ENCODE measurements at regions not wholly inside any gene's neighbourhood (a gene's known extent, or its start where the extent isn't known, plus 50 kb on each side); places are given as distances from the start of the nearest gene placed in this dataset.
A peak's percentile ranks its signal among the peaks of the same experiment; 100 is the strongest.
"Not testable (repeated sequence)": the region's sequence is repeated elsewhere in the genome, so short reads cannot be mapped to it uniquely, and the experiment has no call there.

GRCh38 chr16:31703526-31704128 is 170.0 kb upstream of the ZNF267 start:
- DNase-seq = no peak

DNA sequence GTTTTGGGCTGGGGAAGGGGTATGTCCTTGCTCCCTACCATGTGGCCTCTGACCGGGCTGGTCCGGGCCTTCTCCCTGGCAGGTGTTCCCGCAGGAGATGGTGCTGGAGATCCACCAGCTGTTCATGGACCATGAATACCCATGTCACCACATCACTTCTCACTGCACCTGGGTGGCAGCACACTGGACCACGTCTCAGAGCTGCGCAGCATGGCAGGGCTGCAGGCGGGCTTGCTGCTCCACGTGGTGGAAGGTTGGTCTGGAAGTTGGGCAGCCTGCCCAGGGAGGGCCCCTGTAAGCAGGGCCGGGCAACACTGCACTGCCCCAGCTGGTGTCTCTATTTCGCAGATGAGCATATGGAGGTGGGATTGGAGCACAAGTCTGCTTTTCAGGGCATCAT is 169.5 kb upstream of the ZNF267 start:
- DNase-seq = no peak

- no peak for DNase-seq
Observed at GRCh38 chr16:31705371-31705770, 168.2 kb upstream of the ZNF267 start.

DNA sequence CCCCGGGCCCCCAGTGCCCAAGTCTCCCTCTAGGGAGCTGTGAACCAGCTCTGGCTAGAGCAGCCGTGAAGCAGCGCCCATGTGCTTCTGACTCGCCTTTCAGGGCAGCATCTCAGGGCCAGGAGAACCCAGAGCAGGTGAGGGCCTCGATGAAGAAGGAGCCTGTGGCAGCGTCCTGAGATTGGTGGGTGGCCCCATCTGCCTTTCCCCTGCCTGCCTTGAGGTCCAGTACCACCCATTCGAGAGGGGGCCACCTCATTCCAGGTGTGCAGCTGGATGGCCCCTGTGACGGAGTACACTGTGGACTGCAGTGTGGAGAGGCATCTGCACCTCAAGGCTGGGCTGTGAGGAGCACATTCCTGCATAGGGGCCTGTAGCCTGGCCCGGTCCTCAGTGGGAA is 167.3 kb upstream of the ZNF267 start:
- DNase-seq = no peak

DNA sequence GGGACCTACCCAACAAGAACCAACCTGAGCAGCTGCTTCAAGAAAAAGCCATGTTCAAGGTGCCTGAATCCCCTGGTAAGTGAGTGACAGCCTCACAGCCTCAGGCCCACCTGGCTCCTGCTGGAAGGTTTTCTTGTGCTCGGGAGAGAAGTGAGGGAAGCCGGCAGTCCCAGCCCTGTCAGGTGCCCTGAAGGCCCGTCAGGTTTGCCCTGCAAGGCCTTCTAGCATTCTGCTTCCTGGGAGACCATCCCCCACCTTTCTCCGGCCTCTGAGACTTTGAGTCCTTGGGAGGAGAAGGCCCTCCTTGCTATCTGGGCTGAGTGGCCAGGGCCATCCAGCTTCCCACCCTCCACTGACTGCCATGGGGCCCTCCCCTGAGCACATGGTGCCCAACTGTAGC is 166.7 kb upstream of the ZNF267 start:
- DNase-seq = no peak

- no peak for DNase-seq
Observed at GRCh38 chr16:31707743-31708335, 165.8 kb upstream of the ZNF267 start.

- no peak for DNase-seq
Observed at GRCh38 chr16:31708348-31708747, 165.3 kb upstream of the ZNF267 start.

DNA sequence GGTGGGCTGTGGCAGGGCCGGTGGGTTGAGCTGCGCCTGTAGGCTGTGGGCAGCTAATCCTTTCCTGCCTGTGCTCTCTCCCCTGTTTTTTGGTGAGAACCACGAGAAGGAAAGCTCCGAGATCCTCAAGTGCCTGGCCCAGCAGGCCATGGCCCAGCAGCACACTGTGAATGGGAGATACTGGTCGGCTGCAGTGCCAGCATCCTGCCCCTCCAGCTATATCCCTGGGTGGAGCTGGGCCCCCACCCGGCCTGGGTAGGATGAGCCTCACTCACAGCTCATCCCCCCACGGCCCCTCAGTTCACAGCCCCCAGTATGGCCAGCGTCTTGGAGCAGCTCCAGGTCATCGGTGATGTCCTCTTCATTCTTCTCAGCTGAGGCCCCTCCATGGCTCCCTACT is 164.4 kb upstream of the ZNF267 start:
- no peak for DNase-seq

- DNase-seq = no peak
Observed at GRCh38 chr16:31710134-31710533, 163.5 kb upstream of the ZNF267 start.

DNA sequence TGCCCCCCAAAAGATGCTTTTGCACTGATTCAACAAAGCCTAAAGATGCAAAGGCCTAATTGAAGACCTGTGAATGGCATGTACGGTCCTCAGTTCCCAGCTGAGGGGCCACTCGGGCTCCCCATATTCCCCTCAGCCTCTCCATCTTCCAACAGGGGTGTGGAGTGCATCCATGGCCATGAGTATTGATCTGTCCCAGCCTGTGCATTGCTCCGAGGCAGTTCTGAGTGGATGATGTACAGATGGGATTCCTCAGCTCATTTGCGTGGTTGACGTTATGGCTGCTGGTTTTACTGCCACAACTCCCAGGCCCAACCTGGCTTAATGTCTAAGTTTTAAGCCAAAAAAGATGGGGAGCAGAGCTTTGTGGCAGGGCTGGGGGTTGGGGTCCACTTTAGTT is 162.7 kb upstream of the ZNF267 start:
- DNase-seq = no peak

GRCh38 chr16:31711344-31711845 is 162.2 kb upstream of the ZNF267 start:
- DNase-seq = no peak

DNA sequence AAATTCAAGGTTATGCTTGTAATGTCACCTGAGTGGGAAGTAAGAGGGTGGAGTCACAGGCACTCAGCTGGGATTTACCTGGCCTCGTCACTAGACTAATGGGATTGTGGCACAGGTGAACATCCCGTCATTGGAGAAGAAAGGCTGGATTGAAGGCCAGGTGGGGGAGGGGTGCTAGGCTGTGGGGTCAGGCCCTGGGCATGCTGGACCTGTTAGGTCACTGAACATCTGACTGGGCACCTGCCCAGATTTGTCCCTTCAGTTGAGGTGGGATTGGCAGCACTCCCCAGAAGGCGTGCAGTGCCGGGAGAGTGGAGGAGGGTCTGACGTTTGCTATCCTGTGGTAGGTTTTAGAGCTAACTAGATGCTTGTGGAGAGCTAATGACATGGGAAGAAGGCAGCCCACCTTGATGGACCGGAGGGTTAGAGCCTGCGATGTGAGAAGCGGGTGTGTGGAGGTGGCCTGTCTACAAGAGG is 161.5 kb upstream of the ZNF267 start:
- DNase-seq = no peak

DNA sequence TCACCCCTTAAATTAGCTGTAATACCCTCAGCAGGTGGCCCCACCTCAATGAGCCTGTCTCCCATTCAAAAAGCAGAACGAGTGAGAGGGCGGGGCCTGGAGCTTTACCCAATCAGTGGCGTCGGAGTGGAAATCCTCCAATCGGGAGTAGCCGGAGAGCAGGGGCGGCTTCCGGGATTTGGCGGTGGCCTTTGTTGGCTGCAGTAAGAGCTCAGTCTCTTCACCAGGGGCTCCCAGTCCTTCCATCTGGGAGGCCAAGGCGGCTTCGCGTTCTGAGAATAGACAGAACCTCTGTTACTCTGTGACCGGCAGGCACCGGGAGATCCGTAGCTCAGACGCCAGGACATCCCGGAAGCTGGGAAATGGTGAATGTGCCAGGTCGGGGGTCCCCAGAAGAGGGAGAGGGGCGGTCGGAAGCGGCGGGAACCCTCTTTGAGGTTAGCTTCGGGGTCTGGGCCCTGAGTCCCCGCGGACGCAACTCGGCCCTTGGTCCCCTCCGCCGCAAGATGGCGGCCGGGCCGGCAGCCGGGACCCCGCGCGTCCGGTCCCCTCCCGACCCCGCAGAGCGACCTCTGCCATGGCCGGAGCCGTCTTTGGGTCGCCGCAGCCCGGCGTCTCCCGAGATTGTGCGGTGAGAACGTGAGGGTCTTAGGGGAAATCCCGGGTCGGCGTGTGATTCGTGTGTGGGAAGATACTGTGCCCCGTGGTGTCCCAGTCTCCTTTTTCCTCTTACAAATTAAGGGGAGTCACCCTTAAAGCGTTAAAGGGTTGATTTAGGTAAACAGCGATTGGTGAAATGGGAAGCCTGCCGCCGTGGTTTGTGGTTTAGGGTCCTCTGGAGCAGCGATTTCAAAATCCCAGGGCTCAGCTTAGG is 160.3 kb upstream of the ZNF267 start:
- DNase-seq = peak; percentile 45 to 76

DNA sequence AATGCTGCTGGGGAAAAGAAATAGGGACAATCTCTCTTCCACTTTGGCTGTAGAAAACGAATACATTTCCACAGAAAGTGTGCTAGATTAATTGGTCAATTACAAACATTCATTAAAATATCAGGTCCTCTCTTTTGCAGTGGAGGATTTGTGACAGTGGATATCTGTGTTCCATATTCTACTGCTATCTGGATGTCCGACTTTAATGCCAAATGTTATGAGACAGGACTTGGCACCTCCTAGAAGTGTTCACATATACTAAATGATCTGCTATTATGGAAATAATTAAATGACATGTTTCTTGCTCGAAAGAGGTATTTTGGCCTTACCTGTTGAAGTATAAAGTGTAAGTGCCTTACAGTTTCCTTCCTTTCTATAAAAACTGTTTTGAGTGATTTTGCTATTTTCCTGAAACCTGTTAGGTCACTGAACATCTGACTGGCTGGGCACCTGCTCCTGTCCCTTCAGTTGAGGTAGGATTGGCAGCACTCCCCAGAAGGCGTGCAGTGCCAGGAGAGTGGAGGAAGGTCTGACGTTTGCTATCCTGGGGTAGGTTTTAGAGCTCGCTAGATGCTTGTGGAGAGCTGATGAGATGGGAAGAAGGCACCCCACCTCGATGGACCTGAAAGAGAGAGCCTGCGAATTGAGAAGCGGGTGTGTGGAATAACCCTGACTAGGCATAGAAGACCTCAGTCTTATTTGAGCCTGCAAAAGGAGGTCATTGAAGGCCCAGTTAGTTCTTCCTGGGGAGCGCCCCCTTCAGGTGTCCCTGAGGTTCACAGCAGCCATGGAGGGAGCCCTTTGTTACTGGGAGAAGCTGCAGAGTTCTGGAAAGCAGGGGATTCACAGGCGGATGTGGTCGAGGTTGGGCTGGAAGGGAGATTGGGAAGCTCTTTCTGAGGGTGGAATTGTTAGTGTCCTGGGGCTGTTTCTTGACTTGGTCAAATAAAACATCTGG is 159.4 kb upstream of the ZNF267 start:
- DNase-seq = no peak

GRCh38 chr16:31714903-31715504 is 158.6 kb upstream of the ZNF267 start:
- no peak for DNase-seq

DNA sequence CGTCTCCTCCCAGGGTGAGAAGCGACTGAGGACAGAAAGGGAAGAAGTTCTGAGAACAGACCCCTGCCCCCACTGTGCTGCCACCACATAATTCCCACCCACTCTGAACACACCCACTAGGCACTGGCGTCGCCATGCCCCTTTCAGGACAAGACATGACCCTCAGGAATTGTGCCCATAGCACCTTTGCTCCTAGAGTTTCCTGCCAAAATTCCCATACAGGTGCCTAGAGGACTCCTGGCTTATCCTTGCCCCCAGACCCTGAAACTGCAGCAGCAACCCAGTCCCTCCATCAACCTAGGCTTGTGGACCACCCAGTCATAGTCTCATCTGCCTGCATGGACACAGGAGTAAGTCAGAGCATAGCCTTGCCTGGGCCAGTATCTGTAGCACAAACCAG is 157.7 kb upstream of the ZNF267 start:
- DNase-seq = no peak

- DNase-seq = no peak
Observed at GRCh38 chr16:31718998-31719397, 154.6 kb upstream of the ZNF267 start.

DNA sequence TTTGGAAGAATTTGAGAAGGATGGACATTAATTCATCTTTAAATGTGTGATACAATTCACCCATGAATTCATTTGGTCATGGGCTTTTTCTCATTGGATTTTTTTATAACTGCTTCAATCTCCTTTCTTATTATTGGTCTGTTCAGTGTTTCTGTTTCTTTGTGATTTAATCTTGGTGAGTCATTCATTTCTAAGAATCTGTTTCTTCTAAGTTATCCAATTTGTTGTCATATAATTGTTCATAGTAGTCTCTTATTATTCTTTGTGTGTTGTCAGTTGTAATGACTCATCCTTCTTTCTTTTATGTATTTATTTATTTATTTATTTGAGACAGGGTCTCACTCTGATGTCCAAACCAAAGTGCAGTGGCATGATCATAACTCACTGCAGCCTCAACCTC is 146.1 kb upstream of the ZNF267 start:
- DNase-seq = no peak

- DNase-seq = no peak
Observed at GRCh38 chr16:31734265-31734664, 139.3 kb upstream of the ZNF267 start.

- not testable (repeated sequence) for DNase-seq
Observed at GRCh38 chr16:31745098-31745497, 128.5 kb upstream of the ZNF267 start.

DNA sequence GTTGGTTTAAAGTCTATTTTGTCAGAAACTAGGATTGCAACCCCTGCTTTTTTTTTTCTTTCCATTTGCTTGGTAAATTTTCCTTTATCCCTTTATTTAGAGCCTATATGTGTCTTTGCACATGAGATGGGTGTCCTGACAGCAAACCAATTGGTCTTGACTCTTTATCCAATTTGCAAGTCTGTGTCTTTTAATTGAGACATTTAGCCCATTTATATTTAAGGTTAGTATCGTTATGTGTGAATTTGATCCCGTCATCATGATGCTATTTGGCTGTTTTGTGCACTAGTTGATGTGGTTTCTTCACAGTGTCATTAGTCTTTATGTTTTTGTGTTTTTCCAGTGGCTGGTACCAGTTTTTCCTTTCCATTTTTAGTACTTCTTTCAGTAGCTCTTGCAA is 127.7 kb upstream of the ZNF267 start:
- no peak for DNase-seq

- no peak for DNase-seq
Observed at GRCh38 chr16:31754998-31755615, 118.5 kb upstream of the ZNF267 start.
